Heart left ventricle (tissue), 16 donors: ENCODE measurements at regions not wholly inside any gene's neighbourhood (a gene's known extent, or its start where the extent isn't known, plus 50 kb on each side); places are given as distances from the start of the nearest gene placed in this dataset.
"Not testable (repeated sequence)": the region's sequence is repeated elsewhere in the genome, so short reads cannot be mapped to it uniquely, and the experiment has no call there.

ENCODE experiments used
- ATAC-seq, 4 donors: fragments of 200-7000 bp; cut with Tn5 transposase; one replicate each; pipeline ENCODE4 v1.9.1; 2020 to 2022; ENCODE audit warnings: moderate library complexity in 4 of 4, mild to moderate bottlenecking in 3 of 4, moderate number of reproducible peaks in 1 of 4
- DNase-seq, 5 donors: peaks; one replicate each; pipeline ENCODE4 v3.0.0-alpha.2; 2020
- H3K27ac ChIP-seq, 12 donors: fragments of 200-600 bp; sonication (generic) in 4 of 12; one replicate each; pipeline versions ENCODE4 v1.5.0 to v1.8.0; 2016 to 2022; ENCODE audit warnings: mild to moderate bottlenecking in 2 of 12
- H3K27me3 ChIP-seq, 9 donors: fragments of 200-600 bp; sonication (generic) in 2 of 9; one replicate each; pipeline versions ENCODE4 v1.5.1 to v1.8.0; 2016 to 2022; ENCODE audit warnings: mild to moderate bottlenecking in 3 of 9
- H3K36me3 ChIP-seq, 9 donors: fragments of 200-600 bp; sonication (generic) in 2 of 9; one replicate each; pipeline versions ENCODE4 v1.5.0 to v1.8.0; 2018 to 2022; ENCODE audit warnings: mild to moderate bottlenecking in 2 of 9
- H3K4me1 ChIP-seq, 12 donors: fragments of 200-600 bp; sonication (generic) in 4 of 12; one replicate each; pipeline versions ENCODE4 v1.5.0 to v1.8.0; 2016 to 2022; ENCODE audit warnings: mild to moderate bottlenecking in 3 of 12
- H3K4me3 ChIP-seq, 12 donors: fragments of 200-600 bp; sonication (generic) in 4 of 12; one replicate each; pipeline versions ENCODE4 v1.5.0 to v1.8.0; 2017 to 2022; ENCODE audit warnings: mild to moderate bottlenecking in 9 of 12, moderate library complexity in 4 of 12
- H3K9me3 ChIP-seq, 12 donors: fragments of 200-600 bp; sonication (generic) in 4 of 12; one replicate each; pipeline versions ENCODE4 v1.5.0 to v1.8.0; 2016 to 2022; ENCODE audit warnings: mild to moderate bottlenecking in 1 of 12
- WGBS, 4 donors: extraction: QIAGEN DNeasy Blood & Tissue Kit in 2 of 4; methylation state at CpG; one replicate each; pipeline versions ENCODE4 v1.1.5 to v1.1.7; 2013 to 2018; 5-methylcytosine and 5-hydroxymethylcytosine counted together
- intact Hi-C, 10 donors: fragments of 100-400 bp; cut with DNase I; formaldehyde crosslinking; loops; one replicate each; pipeline versions ENCODE4 v1.11.1 to v1.14.2; 2022
- donor health status: ischemic (EF 13 %, LVEDD 7.1; RV severe dilation, severe dysfunction).
- donor health status: healthy with polysubstance abuse.
- donor health status: DM: no; HTN: yes; CAD: no.
- donor health status: DM: no; HTN: no; CAD: no.
- donor health status: ischemic (EF 25% LVEDD 6.9; RV normal size, moderate dysfunction).
- donor health status: ischemic (EF 25% LVEDD 5.7; RV mildly dilated, moderate dysfunction).
- donor health status: healthy.
- donor health status: DM: yes; HTN: yes; CAD: no.
- donor health status: ischemic (EF 35%, LVEDD 5.7; RV mildly dilated, moderate dysfunction).
- donor health status: nonischemic (EF 11% LVEDD 7.7; RV severe dilation, severe dysfunction).
- donor health status: DM: yes; HTN: yes; CAD: no.
- donor health status: PGD.
- donor health status: ischemic (EF 29% LVEDD 5.4; RV normal size, mild dysfunction).
- donor health status: nonischemic (EF 23%, LVEDD 6.1; RV moderate dilation, normal function).

DNA sequence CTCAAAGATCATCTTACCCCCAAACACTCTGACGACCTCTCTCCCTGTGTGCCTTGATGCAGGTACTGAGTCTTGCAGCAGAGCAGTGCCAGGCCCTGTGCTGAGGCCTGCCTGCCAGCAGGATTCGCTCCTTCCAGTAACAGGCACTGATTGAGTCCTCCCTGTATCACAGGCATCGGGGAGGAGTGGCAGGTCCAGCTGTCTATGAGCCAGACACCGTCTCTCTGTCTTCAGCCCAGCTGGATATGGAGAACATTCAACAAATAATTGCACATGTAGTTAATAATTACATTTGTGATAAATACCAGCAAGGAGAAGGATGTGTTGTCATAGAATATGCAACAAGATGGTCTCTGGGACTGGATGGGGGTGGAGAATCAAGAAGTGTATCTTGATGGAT is 129.1 kb downstream of the GOLGA8T start:
- H3K36me3 ChIP-seq, H3K27me3 ChIP-seq, H3K9me3 ChIP-seq, intact Hi-C loops, ATAC-seq, H3K4me3 ChIP-seq, H3K4me1 ChIP-seq, H3K27ac ChIP-seq: not testable (repeated sequence)
- DNase-seq, result peak in 1 of 5 donors; percentile 33
- 86 to 100% (median 90%) methylated on average over 1 to 3 of the region's 4 CpGs for WGBS, 4 donors

DNA sequence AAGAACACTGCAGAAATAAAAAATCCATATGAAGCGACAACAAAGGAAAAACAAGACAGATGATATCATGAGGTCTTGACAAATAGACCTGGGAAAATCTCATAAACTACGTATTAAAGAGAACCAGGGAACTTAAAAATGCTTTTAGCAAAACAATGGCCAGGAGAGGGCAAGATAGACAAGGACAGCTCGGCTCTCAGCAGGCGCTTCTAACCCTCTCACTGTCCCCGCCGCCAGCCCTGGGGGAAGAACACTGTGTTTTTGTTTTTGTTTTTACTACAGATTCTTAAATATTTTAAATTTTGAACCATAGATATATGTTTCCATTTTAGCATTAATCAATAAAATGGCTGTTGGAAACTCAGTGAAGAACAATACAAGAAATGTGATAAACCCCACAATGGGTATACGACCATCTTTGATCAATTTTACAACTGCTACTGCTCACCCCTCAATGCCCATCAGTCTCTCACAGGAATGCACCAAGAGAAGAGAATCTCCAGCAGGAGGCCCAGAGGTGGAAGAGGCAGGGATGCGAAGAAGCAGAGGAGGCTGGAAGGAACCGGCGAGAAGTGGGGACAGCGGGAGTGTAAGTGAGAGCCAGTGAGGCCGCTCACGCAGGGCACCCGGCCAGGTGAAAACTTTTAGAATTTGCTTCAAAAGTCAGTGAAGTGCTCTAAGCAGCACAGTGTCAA is 98.0 kb downstream of the CHRFAM7A start:
- WGBS, 4 donors, result 87 to 97% methylated on average over 8 of the region's 14 CpGs; no CpG with 5 or more reads in 2 of the 4 donors
- H3K27me3 ChIP-seq, ATAC-seq, H3K4me3 ChIP-seq, H3K9me3 ChIP-seq, H3K36me3 ChIP-seq, DNase-seq, H3K4me1 ChIP-seq, intact Hi-C loops, H3K27ac ChIP-seq: not testable (repeated sequence)

DNA sequence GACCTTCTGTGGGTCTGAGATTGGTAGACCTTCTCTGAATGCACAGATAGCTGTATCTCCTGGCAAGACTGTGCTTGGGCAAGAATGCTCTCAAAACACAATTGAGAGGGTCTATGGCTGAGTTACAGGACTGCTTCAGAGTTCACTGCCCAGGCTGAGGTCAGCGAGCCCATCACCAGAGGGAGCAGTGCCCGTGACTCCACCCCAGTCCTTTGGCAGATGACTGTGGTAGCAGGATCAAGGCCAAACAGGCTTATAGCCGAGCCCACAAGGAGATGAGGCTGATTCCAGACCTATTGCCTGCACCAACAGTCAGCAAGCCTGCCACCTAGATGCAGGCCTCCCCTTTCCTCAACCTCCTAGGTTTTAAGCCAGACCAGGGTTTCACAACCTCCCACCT is 89.4 kb downstream of the CHRFAM7A start:
- WGBS, 4 donors, result no CpG with 5 or more reads among the region's 3 CpGs
- H3K4me3 ChIP-seq, intact Hi-C loops, DNase-seq, ATAC-seq, H3K27ac ChIP-seq, H3K27me3 ChIP-seq, H3K9me3 ChIP-seq, H3K4me1 ChIP-seq, H3K36me3 ChIP-seq: not testable (repeated sequence)
